ENCODE measurements at regions not wholly inside any gene's neighbourhood (a gene's known extent, or its start where the extent isn't known, plus 50 kb on each side); places are given as distances from the start of the nearest gene placed in this dataset.

GRCh38 chr4:14254252-14254651 lies 626.7 kb upstream of the BOD1L1 start:
- peak; percentile 49 for DNase-seq (ENCODE audit: low spot score)

DNA sequence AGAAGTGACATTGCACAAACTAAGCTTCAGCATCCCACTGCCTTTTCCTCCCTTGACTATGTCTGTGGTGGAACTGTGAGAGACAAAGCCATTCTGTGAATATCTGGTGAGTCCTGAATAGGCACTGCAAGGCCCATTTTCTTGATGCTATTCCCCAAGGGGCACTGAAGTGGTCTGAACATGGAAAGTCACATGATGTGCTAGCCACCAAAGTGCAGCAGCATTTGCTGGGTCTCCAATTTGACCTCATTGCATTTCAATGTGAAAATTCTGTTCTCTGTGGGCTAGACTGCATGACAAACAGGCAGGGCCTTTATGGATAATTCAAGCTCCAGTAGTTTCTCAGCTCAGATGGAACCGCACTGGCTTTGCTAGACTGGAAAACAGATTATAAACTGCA lies 627.4 kb upstream of the BOD1L1 start:
- DNase-seq (ENCODE audit: low spot score): no peak

DNA sequence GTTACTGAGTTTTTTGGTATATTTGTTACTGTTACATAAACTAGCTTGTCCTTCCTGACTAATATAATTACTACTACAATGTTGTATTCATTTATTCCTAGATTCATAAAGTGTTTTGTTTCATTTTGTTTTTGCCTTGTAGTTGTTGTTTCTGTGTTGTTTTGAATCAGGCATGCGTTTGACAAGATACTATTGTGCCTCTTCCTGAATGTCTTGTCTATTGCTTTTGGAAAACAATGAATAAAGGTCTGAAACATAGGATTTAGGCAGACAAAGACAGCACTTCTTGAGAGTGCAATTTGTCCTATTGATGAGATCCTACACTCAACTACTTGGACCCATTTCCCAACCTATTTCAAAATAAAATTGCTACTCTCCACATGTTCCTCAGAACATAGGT lies 630.4 kb upstream of the BOD1L1 start:
- no peak for DNase-seq (ENCODE audit: low spot score)

DNA sequence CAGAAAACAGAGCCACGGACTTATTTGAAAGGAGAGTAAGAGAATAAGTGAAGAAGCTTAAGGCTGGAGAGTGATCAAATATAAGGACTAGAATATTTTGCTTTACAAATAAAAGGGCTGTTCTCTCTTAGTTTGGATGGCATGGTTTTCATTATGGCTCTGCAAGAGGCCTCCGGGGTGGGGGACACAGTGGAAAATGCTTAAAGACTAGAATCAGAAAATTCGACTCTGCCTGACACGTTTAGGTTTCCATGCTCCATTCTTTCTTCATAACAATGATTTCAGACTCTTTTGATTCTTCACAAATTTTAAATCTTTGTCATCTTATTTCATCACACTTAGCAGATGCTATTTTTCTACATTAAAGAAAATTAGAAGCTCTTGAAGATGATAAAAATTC lies 632.4 kb upstream of the BOD1L1 start:
- DNase-seq (ENCODE audit: low spot score): no peak

GRCh38 chr4:14260591-14260990 lies 633.1 kb upstream of the BOD1L1 start:
- no peak for DNase-seq (ENCODE audit: low spot score)

GRCh38 chr4:14262221-14262620 lies 634.7 kb upstream of the BOD1L1 start:
- no peak for DNase-seq (ENCODE audit: low spot score)

- no peak for DNase-seq (ENCODE audit: low spot score)
These were observed 636.9 kb upstream of the BOD1L1 start for GRCh38 chr4:14264437-14264836.

DNA sequence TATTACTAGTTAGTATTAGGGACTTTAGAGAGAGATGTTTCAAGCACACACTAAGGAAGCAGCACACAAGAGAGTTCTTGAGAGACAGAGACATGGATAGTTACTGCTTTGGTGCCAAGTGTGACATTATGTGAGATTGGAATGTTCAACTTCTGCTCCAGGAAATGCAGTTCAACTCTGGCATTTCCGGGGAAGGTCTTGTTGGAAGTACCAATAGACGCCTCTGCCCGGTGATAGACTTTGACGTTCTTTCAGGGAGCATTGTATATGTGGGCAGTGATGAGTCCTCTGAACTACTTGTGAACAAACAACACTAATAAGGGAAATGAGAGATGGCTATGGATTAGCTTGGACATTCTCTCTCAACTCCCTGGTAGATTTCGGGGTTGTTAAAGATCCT lies 638.1 kb upstream of the BOD1L1 start:
- DNase-seq (ENCODE audit: low spot score): no peak

GRCh38 chr4:14267373-14268060 lies 640.0 kb upstream of the BOD1L1 start:
- no peak for DNase-seq (ENCODE audit: low spot score)

GRCh38 chr4:14269824-14270223 lies 642.3 kb upstream of the BOD1L1 start:
- DNase-seq (ENCODE audit: low spot score): no peak

DNA sequence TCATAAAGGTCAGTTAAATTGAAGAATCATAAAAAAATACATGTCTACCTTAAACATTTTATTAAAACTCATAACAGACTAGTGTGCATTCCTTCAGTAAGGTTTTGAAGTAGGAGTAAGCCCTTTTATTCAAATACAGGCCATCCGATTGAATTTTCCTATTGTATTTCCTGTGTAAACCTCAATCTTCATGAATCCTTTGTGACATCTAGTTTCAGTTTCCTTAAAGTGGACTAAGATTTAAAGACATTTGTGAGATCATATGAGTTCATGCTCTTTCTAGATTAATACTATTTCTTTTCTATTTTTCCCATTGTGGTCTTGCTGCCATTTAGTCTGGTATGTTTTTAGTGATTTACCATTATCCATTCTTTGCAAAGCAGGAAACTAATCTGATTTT lies 644.7 kb upstream of the BOD1L1 start:
- no peak for DNase-seq (ENCODE audit: low spot score)

- DNase-seq (ENCODE audit: low spot score): no peak
These were observed 650.0 kb upstream of the BOD1L1 start for GRCh38 chr4:14277505-14277904.

- no peak for DNase-seq (ENCODE audit: low spot score)
These were observed 653.0 kb upstream of the BOD1L1 start for GRCh38 chr4:14280567-14280966.

- no peak for DNase-seq (ENCODE audit: low spot score)
These were observed 657.1 kb upstream of the BOD1L1 start for GRCh38 chr4:14284578-14284977.

- DNase-seq (ENCODE audit: low spot score): no peak
These were observed 662.2 kb upstream of the BOD1L1 start for GRCh38 chr4:14289708-14290107.

- DNase-seq (ENCODE audit: low spot score): no peak
These were observed 666.1 kb upstream of the BOD1L1 start for GRCh38 chr4:14293582-14293981.

- no peak for DNase-seq (ENCODE audit: low spot score)
These were observed 667.1 kb upstream of the BOD1L1 start for GRCh38 chr4:14294611-14295010.

GRCh38 chr4:14299166-14299565 lies 671.6 kb upstream of the BOD1L1 start:
- DNase-seq (ENCODE audit: low spot score): no peak

DNA sequence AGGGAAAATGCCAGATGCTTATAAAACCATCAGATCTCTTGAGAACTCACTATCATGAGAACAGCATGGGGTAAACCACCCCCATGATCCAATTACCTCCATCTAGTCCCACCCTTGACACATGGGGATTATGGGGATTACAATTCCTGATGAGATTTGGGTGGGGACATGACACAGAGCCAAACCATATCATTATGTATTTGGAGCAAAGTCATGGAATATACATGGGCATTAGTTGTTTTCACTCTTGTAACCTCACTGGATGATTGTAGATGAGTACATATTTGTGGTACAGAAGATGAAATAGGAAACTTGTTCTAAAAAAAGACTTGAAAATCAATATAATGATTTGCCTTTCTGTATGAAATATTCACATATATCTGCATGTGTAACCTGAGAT lies 674.5 kb upstream of the BOD1L1 start:
- no peak for DNase-seq (ENCODE audit: low spot score)

- DNase-seq (ENCODE audit: low spot score): no peak
These were observed 676.3 kb upstream of the BOD1L1 start for GRCh38 chr4:14303856-14304255.

DNA sequence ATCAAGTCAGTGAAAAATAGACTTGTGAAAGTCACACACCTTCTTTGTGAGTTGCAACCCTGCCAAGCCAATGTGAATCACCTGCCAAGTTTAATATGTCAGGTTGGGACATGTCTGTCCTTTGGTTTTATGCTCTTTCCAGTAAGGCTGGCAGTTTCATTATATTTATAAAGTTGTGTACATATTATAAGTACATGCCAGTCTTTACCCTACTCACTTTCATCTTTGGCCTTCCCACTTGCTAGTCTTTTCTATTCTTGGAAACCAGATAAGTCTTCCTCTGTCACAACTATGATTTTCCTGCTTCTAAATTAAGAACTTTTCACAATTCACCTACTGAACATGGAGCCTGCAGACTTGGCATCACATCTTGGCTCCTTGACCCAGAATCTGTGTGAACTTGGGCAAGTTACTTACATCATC lies 680.7 kb upstream of the BOD1L1 start:
- DNase-seq (ENCODE audit: low spot score): no peak

GRCh38 chr4:14309431-14309830 lies 681.9 kb upstream of the BOD1L1 start:
- DNase-seq (ENCODE audit: low spot score): no peak

DNA sequence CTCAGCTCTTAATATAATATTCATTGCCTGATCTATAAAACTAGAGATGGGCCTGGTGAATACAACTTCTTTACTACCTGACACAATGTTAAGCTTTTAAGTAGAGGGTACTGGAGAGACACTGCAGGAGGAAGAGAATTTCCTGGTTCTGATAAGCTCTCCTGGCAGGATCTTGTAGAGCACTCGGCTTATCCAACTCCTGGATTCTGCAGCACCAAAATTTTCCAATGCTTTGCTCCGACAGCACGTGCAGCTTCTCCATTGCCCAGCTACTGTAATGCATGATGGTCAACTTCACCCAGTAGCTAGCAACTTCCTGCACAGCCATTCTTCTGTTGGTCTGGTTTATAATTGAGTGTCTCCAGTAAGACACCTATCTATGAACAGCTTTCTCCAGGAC lies 686.2 kb upstream of the BOD1L1 start:
- no peak for DNase-seq (ENCODE audit: low spot score)

DNA sequence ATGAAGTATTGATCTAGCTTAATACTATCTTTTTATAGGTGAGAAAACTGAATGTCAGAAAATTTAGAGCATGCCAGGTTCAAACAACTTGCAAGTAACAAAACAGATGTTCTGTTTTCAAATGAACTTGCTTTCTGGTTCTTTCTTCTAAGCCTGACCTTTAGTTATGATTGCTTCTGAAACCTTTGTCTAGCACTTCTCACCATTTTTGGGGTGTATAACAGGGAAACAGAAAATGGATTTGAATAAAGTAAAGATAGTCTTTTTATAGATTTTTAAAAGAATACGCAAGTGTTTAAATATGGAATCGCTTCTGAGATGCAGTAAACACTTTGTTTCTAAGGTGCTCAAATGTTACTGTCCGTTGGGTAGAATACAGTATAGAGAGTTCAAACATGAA lies 687.2 kb upstream of the CPEB2 start:
- no peak for DNase-seq (ENCODE audit: low spot score)

- DNase-seq (ENCODE audit: low spot score): no peak
These were observed 684.9 kb upstream of the CPEB2 start for GRCh38 chr4:14317351-14317750.

Data from ecto neural progenitor cell (in vitro differentiated cells).